IMR-90 (cell line): ENCODE measurements at regions not wholly inside any gene's neighbourhood (a gene's known extent, or its start where the extent isn't known, plus 50 kb on each side); places are given as distances from the start of the nearest gene placed in this dataset.

ENCODE experiments used
- ATAC-seq: fragments of 200-7000 bp; cut with Tn5 transposase; 2 replicates; pipeline ENCODE4 v1.9.1; 2020; ENCODE audit warnings: low read depth, mild to moderate bottlenecking, moderate library complexity
- BruUV-seq: library from RNA; stranded (reverse); fragments of 400-500 nt; replicated peaks from 2 replicates; lab custom pipeline; 2021; lab: Mats Ljungman, UMichigan
- CTCF ChIA-PET: fragments of 300-600 bp; formaldehyde crosslinking; extraction: SDS; loops from one replicate; lab custom pipeline; 2021; ENCODE audit warnings: antibody characterized with exemption; lab: Yijun Ruan, JAX
- POLR2A ChIA-PET: fragments of 300-600 bp; sonication (Branson Sonifier 250); formaldehyde crosslinking; loops from one replicate; lab custom pipeline; 2022; ENCODE audit warnings: antibody characterized with exemption; ENCODE audit not compliant: unreplicated experiment; lab: Charles Lee
- DNase-seq: peaks from one replicate; pipeline ENCODE4 v3.0.0; 2013
- H2AFZ ChIP-seq: replicated peaks from 2 replicates; pipeline ENCODE3; 2013; ENCODE audit warnings: low read length, mild to moderate bottlenecking; ENCODE audit not compliant: poor library complexity
- H2AK5ac ChIP-seq: 2 replicates; pipeline ENCODE4 v1.6.1; 2013; ENCODE audit warnings: low read depth, low read length, inconsistent platforms
- H2AK9ac ChIP-seq: replicated peaks from 2 replicates; pipeline ENCODE3; 2013; ENCODE audit warnings: mild to moderate bottlenecking, low read depth, low read length, moderate library complexity; ENCODE audit not compliant: poor library complexity
- H2BK120ac ChIP-seq: 2 replicates; pipeline ENCODE4 v1.6.1; 2013; ENCODE audit warnings: low read depth, low read length, inconsistent platforms
- H2BK15ac ChIP-seq: 3 replicates; pipeline ENCODE4 v1.6.1; 2013; ENCODE audit warnings: low read depth, low read length, inconsistent platforms
- H2BK20ac ChIP-seq: 2 replicates; pipeline ENCODE4 v1.6.1; 2013; ENCODE audit warnings: low read depth, mild to moderate bottlenecking, inconsistent platforms, low read length, moderate library complexity
- H2BK5ac ChIP-seq: 2 replicates; pipeline ENCODE4 v1.6.1; 2013; ENCODE audit warnings: mild to moderate bottlenecking, low read depth, low read length, inconsistent platforms; ENCODE audit not compliant: poor library complexity, severe bottlenecking
- H3K14ac ChIP-seq: replicated peaks from 2 replicates; pipeline ENCODE4 v1.6.1; 2013; ENCODE audit warnings: low read depth, low read length, inconsistent platforms
- H3K18ac ChIP-seq: 2 replicates; pipeline ENCODE4 v1.6.1; 2013; ENCODE audit warnings: low read depth, low read length, control low read depth
- H3K23ac ChIP-seq: 2 replicates; pipeline ENCODE4 v1.6.1; 2013; ENCODE audit warnings: low read depth, low read length, inconsistent platforms
- H3K27ac ChIP-seq: 2 replicates; pipeline ENCODE4 v1.5.1; 2013; ENCODE audit warnings: mild to moderate bottlenecking, control low read depth, low read length; ENCODE audit not compliant: insufficient read depth
- H3K27me3 ChIP-seq: 2 replicates; pipeline ENCODE4 v1.6.1; 2013; ENCODE audit warnings: low read length; ENCODE audit not compliant: control insufficient read depth, insufficient read depth
- H3K36me3 ChIP-seq: 2 replicates; pipeline ENCODE4 v1.6.1; 2013; ENCODE audit warnings: low read length, mixed read lengths; ENCODE audit not compliant: control insufficient read depth, insufficient read depth
- H3K4ac ChIP-seq: 2 replicates; pipeline ENCODE4 v1.6.1; 2013; ENCODE audit warnings: low read depth, low read length, inconsistent platforms
- H3K4me1 ChIP-seq: 2 replicates; pipeline ENCODE4 v1.6.1; 2013; ENCODE audit warnings: low read length, mixed read lengths; ENCODE audit not compliant: control insufficient read depth, insufficient read depth
- H3K4me2 ChIP-seq: 2 replicates; pipeline ENCODE4 v1.6.1; 2013; ENCODE audit warnings: low read depth, mild to moderate bottlenecking, control low read depth, low read length, moderate library complexity
- H3K4me3 ChIP-seq: 2 replicates; pipeline ENCODE4 v1.5.1; 2013; ENCODE audit warnings: low read depth, mild to moderate bottlenecking, control low read depth, low read length, moderate library complexity; ENCODE audit not compliant: insufficient read depth
- H3K56ac ChIP-seq: 2 replicates; pipeline ENCODE4 v1.6.1; 2013; ENCODE audit warnings: low read length, inconsistent platforms; ENCODE audit not compliant: insufficient read depth; ENCODE audit errors: extremely low read depth
- H3K79me1 ChIP-seq, 2 experiments: 2 replicates each; pipeline ENCODE4 v1.6.1; 2013; ENCODE audit warnings: low read length in 2 of 2, inconsistent platforms in 1 of 2, low read depth in 1 of 2
- H3K9ac ChIP-seq: 2 replicates; pipeline ENCODE4 v1.6.1; 2013; ENCODE audit warnings: low read depth, low read length, control low read depth
- H3K9me1 ChIP-seq: 2 replicates; pipeline ENCODE4 v1.6.1; 2013; ENCODE audit warnings: low read length, inconsistent platforms; ENCODE audit not compliant: insufficient read depth
- H3K9me3 ChIP-seq: 2 replicates; pipeline ENCODE4 v1.6.1; 2013; ENCODE audit warnings: low read length; ENCODE audit not compliant: control insufficient read depth, insufficient read depth
- H4K20me1 ChIP-seq: 2 replicates; pipeline ENCODE4 v1.6.1; 2013; ENCODE audit warnings: low read length, inconsistent platforms; ENCODE audit not compliant: insufficient read depth
- H4K5ac ChIP-seq: 2 replicates; pipeline ENCODE4 v1.6.1; 2013; ENCODE audit warnings: mild to moderate bottlenecking, low read depth, low read length, control low read depth
- H4K8ac ChIP-seq, 2 experiments: 2 replicates each; pipeline ENCODE4 v1.6.1; 2013; ENCODE audit warnings: low read depth in 2 of 2, low read length in 2 of 2, control low read depth in 1 of 2, inconsistent platforms in 1 of 2
- H4K91ac ChIP-seq: 2 replicates; pipeline ENCODE4 v1.6.1; 2013; ENCODE audit warnings: low read depth, low read length, inconsistent platforms; ENCODE audit not compliant: insufficient read depth
- BHLHE40 ChIP-seq: fragments of 150-350 bp; IDR thresholded peaks from 2 replicates; pipeline ENCODE4 v1.6.1; 2016; ENCODE audit warnings: mild to moderate bottlenecking, low read depth, low read length
- CHD1 ChIP-seq: IDR thresholded peaks from 2 replicates; pipeline ENCODE4 v1.6.1; 2012; ENCODE audit warnings: low read depth, low read length, improper control_type of control experiment
- FOS ChIP-seq: fragments of 150-350 bp; IDR thresholded peaks from 2 replicates; pipeline ENCODE4 v1.6.1; 2016; ENCODE audit warnings: low read depth, low read length
- MAFK ChIP-seq: IDR thresholded peaks from 2 replicates; pipeline ENCODE4 v1.6.1; 2012; ENCODE audit warnings: low read depth, low read length, improper control_type of control experiment
- MAZ ChIP-seq: IDR thresholded peaks from 2 replicates; pipeline ENCODE4 v1.6.1; 2012; ENCODE audit warnings: low read depth, mild to moderate bottlenecking, low read length, improper control_type of control experiment, moderate library complexity, borderline replicate concordance
- MXI1 ChIP-seq: IDR thresholded peaks from 2 replicates; pipeline ENCODE4 v1.6.1; 2012; ENCODE audit warnings: low read depth, mild to moderate bottlenecking, low read length, moderate library complexity, borderline replicate concordance
- NFE2L2 ChIP-seq: fragments of 150-350 bp; IDR thresholded peaks from 2 replicates; pipeline ENCODE4 v1.6.1; 2016; ENCODE audit warnings: low read depth, mild to moderate bottlenecking, low read length
- POLR2A ChIP-seq: IDR thresholded peaks from 2 replicates; pipeline ENCODE4 v1.6.1; 2012; ENCODE audit warnings: mild to moderate bottlenecking, low read depth, low read length
- RFX5 ChIP-seq: IDR thresholded peaks from 2 replicates; pipeline ENCODE4 v1.8.0; 2012; ENCODE audit warnings: low read depth, mild to moderate bottlenecking, low read length, moderate library complexity
- SMC3 ChIP-seq: fragments of 150-350 bp; IDR thresholded peaks from 2 replicates; pipeline ENCODE4 v1.6.1; 2016; ENCODE audit warnings: low read depth, mild to moderate bottlenecking, antibody characterized with exemption, low read length, moderate library complexity
- WGBS, 2 experiments: methylation state at CpG; one replicate each; pipeline versions ENCODE4 v1.1.5 to v1.1.7; 2013; ENCODE audit warnings: missing lambda C conversion rate in 2 of 2; ENCODE audit not compliant: insufficient read length in 1 of 2; ENCODE audit errors: extremely low coverage in 2 of 2; 5-methylcytosine and 5-hydroxymethylcytosine counted together
- dilution Hi-C: fragments of 300-500 bp; cut with HindIII; formaldehyde crosslinking; loops from one replicate; pipeline ENCODE4 v1.14.3; 2018; ENCODE audit warnings: low sequenced_read_pairs; ENCODE audit not compliant: unreplicated experiment
- in situ Hi-C: fragments of 300-500 bp; cut with MboI; formaldehyde crosslinking; loops from 3 replicates; pipeline ENCODE4 v1.14.3; 2019; ENCODE audit warnings: low sequenced_read_pairs, inconsistent platforms, mixed read lengths
- intact Hi-C: fragments of 100-400 bp; cut with micrococcal nuclease; formaldehyde crosslinking; loops from 2 replicates; pipeline ENCODE4 v1.10.0; 2022
- TF ChIP-seq, protein P1 (sequence below): conservative IDR thresholded peaks from 2 replicates; pipeline ENCODE4 v1.5.1; 2012; ENCODE audit warnings: mild to moderate bottlenecking, low read depth, low read length, improper control_type of control experiment
- TF ChIP-seq, protein P2 (sequence below): fragments of 150-350 bp; IDR thresholded peaks from 2 replicates; pipeline ENCODE4 v1.6.1; 2016; ENCODE audit warnings: low read depth, mild to moderate bottlenecking, low read length, moderate library complexity, borderline replicate concordance

DNA sequence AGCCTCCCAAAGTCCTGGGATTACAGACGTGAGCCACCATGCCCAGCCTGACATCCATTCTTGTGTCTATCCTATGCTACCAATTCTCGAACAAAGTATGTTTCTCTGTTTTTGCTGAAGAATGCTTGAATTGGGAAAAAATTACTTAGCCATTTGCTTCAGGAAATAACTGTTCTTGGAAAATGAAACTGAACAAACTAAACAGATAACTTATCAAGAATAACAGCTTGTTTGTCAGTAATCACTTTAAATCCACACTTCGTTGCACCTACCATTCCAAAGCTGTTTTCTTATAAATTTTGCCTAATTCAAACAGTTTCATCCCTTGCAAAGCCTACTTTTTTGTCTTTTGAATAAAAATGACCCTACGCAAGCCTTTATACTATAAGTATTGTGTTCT lies 672.9 kb downstream of the SUCLG1 start:
- Histone ChIP-seq H3K4ac (no peak overlapping the region), H4K5ac (no peak overlapping the region), H3K4me3 (no peak overlapping the region), H4K20me1 (no peaks in the 10 kb centered on the region), H3K18ac (no peak overlapping the region), H4K91ac (no peak overlapping the region), H2AK5ac (no peak overlapping the region), H3K79me1 (no peaks in the 10 kb centered on the region), H3K4me1 (no peaks in the 10 kb centered on the region), H2BK5ac (no peak overlapping the region), H3K27me3 (no peaks in the 10 kb centered on the region), H3K23ac (no peak overlapping the region), H3K4me2 (no peak overlapping the region), H3K9ac (no peak overlapping the region), H3K56ac (no peak overlapping the region), H4K8ac (no peak overlapping the region), H3K9me1 (no peaks in the 10 kb centered on the region), H3K14ac (no peak overlapping the region), H2BK15ac (no peak overlapping the region), H3K27ac (no peak overlapping the region), H2AFZ (no peak overlapping the region), H2BK120ac (no peak overlapping the region), H2AK9ac (no peak overlapping the region), H3K36me3 (no peaks in the 10 kb centered on the region), H2BK20ac (no peak overlapping the region), H3K9me3 (no peaks in the 10 kb centered on the region)
- BruUV-seq = no TSS peak
- ATAC-seq (no peak), DNase-seq (no peak)
- no peak for TF ChIP-seq MAZ
- TF ChIP-seq NFE2L2 = no peak
- TF ChIP-seq, protein P1, sequence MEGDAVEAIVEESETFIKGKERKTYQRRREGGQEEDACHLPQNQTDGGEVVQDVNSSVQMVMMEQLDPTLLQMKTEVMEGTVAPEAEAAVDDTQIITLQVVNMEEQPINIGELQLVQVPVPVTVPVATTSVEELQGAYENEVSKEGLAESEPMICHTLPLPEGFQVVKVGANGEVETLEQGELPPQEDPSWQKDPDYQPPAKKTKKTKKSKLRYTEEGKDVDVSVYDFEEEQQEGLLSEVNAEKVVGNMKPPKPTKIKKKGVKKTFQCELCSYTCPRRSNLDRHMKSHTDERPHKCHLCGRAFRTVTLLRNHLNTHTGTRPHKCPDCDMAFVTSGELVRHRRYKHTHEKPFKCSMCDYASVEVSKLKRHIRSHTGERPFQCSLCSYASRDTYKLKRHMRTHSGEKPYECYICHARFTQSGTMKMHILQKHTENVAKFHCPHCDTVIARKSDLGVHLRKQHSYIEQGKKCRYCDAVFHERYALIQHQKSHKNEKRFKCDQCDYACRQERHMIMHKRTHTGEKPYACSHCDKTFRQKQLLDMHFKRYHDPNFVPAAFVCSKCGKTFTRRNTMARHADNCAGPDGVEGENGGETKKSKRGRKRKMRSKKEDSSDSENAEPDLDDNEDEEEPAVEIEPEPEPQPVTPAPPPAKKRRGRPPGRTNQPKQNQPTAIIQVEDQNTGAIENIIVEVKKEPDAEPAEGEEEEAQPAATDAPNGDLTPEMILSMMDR = no peak
- no peak for TF ChIP-seq MAFK
- TF ChIP-seq CHD1 = no peak
- no peak for TF ChIP-seq FOS
- TF ChIP-seq RFX5 = no peak
- no peak for TF ChIP-seq SMC3
- TF ChIP-seq, protein P2, sequence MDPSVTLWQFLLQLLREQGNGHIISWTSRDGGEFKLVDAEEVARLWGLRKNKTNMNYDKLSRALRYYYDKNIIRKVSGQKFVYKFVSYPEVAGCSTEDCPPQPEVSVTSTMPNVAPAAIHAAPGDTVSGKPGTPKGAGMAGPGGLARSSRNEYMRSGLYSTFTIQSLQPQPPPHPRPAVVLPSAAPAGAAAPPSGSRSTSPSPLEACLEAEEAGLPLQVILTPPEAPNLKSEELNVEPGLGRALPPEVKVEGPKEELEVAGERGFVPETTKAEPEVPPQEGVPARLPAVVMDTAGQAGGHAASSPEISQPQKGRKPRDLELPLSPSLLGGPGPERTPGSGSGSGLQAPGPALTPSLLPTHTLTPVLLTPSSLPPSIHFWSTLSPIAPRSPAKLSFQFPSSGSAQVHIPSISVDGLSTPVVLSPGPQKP = no peak
- TF ChIP-seq BHLHE40 = no peak
- no peak for TF ChIP-seq POLR2A
- no peak for TF ChIP-seq MXI1
- in situ Hi-C loops (no loop called here), dilution Hi-C loops (no loop called here), intact Hi-C loops (no loop called here)
- POLR2A ChIA-PET = no interaction called here
- CTCF ChIA-PET = no interaction called here
- no CpG with 5 or more reads among the region's 4 CpGs for WGBS, 2 experiments
